ENCODE measurements at regions not wholly inside any gene's neighbourhood (a gene's known extent, or its start where the extent isn't known, plus 50 kb on each side); places are given as distances from the start of the nearest gene placed in this dataset.
"Not testable (repeated sequence)": the region's sequence is repeated elsewhere in the genome, so short reads cannot be mapped to it uniquely, and the experiment has no call there.

DNA sequence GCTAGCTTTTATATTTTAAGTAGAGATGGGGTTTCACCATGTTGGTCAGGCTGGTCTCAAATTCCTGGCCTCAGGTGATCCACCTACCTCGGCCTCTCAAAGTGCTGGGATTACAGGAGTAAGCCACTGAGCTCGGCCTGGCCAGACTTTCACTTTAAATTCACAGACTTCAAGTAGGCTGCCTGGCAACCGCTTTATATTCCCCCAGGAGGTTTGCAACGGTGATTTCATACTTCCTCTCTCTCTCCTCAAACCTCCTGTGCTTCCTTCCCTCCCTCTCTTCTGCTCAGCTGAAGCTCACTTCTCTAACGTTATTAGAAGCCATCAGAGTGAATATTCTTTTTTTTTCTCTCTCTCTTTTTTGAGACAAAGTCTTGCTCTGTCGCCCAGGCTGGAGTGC, 118.8 kb downstream of the SEPTIN7 start:
- CTCF ChIA-PET, result interaction anchor here (0.6 kb wide), 1 partner anchor 33 kb away, joined by 3 read pairs; no protein-coding TSS in a partner anchor
- H3K9me3 Mint-ChIP-seq, DNase-seq, H3K4me1 Mint-ChIP-seq, H3K4me3 Mint-ChIP-seq, H3K27me3 Mint-ChIP-seq, H3K27ac Mint-ChIP-seq, H3K36me3 Mint-ChIP-seq: not testable (repeated sequence)

GRCh38 chr7:35921338-35921737, 120.5 kb downstream of the SEPTIN7 start:
- not testable (repeated sequence) for DNase-seq, H3K27me3 Mint-ChIP-seq, H3K36me3 Mint-ChIP-seq, H3K4me1 Mint-ChIP-seq, H3K9me3 Mint-ChIP-seq, H3K27ac Mint-ChIP-seq, H3K4me3 Mint-ChIP-seq
- CTCF ChIA-PET, result interaction anchor here (0.9 to 1.2 kb wide), 2 partner anchors 55 to 369 kb away, joined by 3 to 4 read pairs; no protein-coding TSS in a partner anchor

GRCh38 chr7:35924668-35925067, 123.8 kb downstream of the SEPTIN7 start:
- H3K9me3 Mint-ChIP-seq, DNase-seq, H3K27ac Mint-ChIP-seq, H3K4me3 Mint-ChIP-seq, H3K36me3 Mint-ChIP-seq, CTCF ChIA-PET, H3K4me1 Mint-ChIP-seq, H3K27me3 Mint-ChIP-seq: not testable (repeated sequence)

GRCh38 chr7:35926966-35927365, 126.1 kb downstream of the SEPTIN7 start:
- H3K4me1 Mint-ChIP-seq, H3K9me3 Mint-ChIP-seq, H3K27ac Mint-ChIP-seq, H3K4me3 Mint-ChIP-seq, H3K27me3 Mint-ChIP-seq, CTCF ChIA-PET, H3K36me3 Mint-ChIP-seq, DNase-seq: not testable (repeated sequence)

DNA sequence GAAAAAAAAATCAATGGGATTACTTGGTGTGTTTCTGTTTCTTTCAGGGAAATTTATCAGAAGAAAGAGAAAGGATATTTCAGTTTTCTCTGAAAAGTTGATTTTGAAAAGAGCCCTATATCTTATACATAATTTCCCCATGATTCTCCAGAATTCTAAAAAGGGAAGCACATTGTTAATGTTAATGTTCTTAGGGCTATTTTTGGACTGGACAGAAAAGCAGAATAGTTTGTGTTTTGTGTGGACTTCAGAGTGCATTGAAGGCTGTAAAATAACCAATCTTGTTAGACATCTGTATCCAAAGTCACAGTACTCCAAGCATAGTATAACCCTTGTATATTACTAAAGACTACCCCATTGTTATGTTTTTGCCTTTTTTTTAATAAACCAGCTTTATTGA, 130.3 kb downstream of the SEPTIN7 start:
- DNase-seq, H3K9me3 Mint-ChIP-seq, H3K4me1 Mint-ChIP-seq, H3K4me3 Mint-ChIP-seq, CTCF ChIA-PET, H3K27ac Mint-ChIP-seq, H3K27me3 Mint-ChIP-seq, H3K36me3 Mint-ChIP-seq: not testable (repeated sequence)

GRCh38 chr7:35931551-35931950, 130.7 kb downstream of the SEPTIN7 start:
- not testable (repeated sequence) for H3K27ac Mint-ChIP-seq

GRCh38 chr7:35940695-35941094, 139.8 kb downstream of the SEPTIN7 start:
- DNase-seq, H3K36me3 Mint-ChIP-seq, H3K9me3 Mint-ChIP-seq, H3K27me3 Mint-ChIP-seq, CTCF ChIA-PET, H3K27ac Mint-ChIP-seq, H3K4me1 Mint-ChIP-seq, H3K4me3 Mint-ChIP-seq: not testable (repeated sequence)

More at GRCh38 chr7:35931551-35931950, 130.7 kb downstream of the SEPTIN7 start:
- CTCF ChIA-PET, H3K4me1 Mint-ChIP-seq, H3K36me3 Mint-ChIP-seq, H3K9me3 Mint-ChIP-seq, DNase-seq, H3K4me3 Mint-ChIP-seq, H3K27me3 Mint-ChIP-seq: not testable (repeated sequence)

DNA sequence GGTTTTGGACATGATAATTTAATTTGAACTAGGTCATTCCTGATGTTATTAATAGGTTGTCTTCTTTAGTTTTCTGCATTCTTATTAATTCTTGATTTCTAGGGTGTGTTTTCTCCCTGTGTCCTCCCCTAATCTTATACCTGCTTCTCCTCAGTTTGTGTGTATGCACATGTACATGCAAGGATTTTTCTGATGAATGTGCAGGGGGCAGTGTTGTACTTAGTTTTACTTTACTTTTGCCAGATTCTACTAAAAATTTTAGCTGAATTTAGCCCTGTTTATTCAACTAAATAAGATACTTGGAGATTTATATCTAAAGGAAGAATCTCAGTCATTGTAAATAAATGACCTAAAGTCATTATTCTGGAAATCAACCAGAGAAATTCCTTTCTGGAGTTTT, 144.8 kb downstream of the SEPTIN7 start:
- CTCF ChIA-PET, H3K27me3 Mint-ChIP-seq, H3K4me1 Mint-ChIP-seq, H3K4me3 Mint-ChIP-seq, H3K36me3 Mint-ChIP-seq, H3K27ac Mint-ChIP-seq, H3K9me3 Mint-ChIP-seq, DNase-seq: not testable (repeated sequence)

GRCh38 chr7:35955735-35956134, 154.9 kb downstream of the SEPTIN7 start:
- CTCF ChIA-PET, H3K4me3 Mint-ChIP-seq, H3K27me3 Mint-ChIP-seq, H3K9me3 Mint-ChIP-seq, H3K36me3 Mint-ChIP-seq, DNase-seq, H3K27ac Mint-ChIP-seq, H3K4me1 Mint-ChIP-seq: not testable (repeated sequence)

GRCh38 chr7:35956988-35957387, 156.1 kb downstream of the SEPTIN7 start:
- CTCF ChIA-PET, H3K36me3 Mint-ChIP-seq, H3K4me3 Mint-ChIP-seq, H3K9me3 Mint-ChIP-seq, H3K4me1 Mint-ChIP-seq, H3K27ac Mint-ChIP-seq, DNase-seq, H3K27me3 Mint-ChIP-seq: not testable (repeated sequence)

DNA sequence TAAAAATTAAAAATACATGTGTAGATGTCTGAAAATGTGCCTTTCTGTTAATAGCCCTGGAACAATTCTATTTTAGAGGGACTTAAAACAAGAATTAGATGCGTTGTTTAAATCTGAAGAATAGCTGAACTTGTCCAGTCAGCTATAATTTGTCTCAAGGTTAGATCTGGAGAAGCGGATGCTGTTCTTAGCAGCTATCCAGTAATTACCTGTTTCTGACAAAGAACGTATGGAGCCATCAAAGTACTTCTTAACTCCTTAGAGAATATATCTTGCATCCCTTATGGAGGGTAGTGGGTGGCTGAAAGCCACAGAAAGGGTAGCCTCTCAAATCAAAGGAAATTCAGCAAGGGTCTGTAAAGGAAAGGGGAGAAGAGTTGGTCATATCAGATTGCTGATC, 160.4 kb downstream of the SEPTIN7 start:
- H3K27ac Mint-ChIP-seq, DNase-seq, H3K4me1 Mint-ChIP-seq, H3K36me3 Mint-ChIP-seq, H3K27me3 Mint-ChIP-seq, H3K9me3 Mint-ChIP-seq, CTCF ChIA-PET, H3K4me3 Mint-ChIP-seq: not testable (repeated sequence)

DNA sequence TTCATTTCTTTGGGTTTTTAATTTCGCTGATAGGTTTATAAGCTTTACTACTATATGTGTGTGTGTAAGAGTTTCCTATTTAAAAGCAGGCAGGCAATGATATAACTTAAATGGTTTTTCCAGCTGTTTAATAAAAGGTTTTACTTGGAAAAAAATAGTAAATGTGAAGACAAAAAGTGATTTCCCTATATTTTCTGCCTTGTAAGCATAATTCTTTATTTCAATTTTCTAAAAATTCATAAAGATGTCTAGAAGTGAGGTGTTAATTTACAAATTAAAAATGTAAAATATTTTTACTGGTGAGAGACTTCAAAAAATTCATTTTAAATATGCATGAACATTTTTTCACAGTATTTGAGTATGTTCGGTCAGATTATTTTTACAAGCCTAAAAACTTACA, 161.8 kb downstream of the SEPTIN7 start:
- CTCF ChIA-PET, H3K4me3 Mint-ChIP-seq, H3K9me3 Mint-ChIP-seq, H3K27me3 Mint-ChIP-seq, H3K36me3 Mint-ChIP-seq, DNase-seq, H3K27ac Mint-ChIP-seq, H3K4me1 Mint-ChIP-seq: not testable (repeated sequence)

DNA sequence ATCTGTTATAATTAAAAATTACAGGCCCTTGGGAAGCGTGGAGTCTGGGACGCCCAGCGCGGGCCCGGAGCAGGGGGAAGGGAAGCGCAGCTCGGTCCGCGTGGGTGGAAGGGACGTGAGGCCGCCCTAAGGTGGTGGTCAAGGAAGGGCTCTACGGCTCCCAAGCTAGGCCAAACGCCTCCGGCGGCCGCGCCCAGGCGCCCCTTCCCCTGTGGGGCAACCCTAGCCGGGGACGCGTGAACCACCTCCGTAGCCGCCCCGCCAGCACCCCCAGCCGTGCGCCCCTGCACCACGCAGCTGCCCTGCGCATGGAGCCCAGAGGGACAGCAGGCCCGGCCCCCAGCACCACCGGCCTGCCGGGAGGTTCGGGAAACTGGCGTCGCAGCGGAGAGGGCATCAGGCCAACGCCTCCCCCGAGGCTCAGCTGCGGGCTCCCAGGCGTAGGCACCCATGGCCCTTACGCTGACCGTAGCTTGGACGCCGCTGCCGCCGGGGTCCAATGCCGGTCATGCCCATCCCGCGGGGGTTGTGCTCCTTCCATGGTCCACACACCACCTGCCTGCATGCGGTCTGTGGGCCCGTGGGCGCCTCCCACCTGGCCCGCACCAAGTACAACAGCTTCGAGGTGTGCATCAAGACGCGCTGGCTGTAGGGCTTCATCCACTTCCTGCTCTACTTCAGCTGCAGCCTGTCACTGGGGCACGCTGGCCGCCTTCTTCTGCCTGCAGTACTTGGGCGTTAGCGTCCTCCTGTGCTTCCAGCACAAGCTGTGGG, 166.7 kb downstream of the SEPTIN7 start:
- peaks cover 30% of the 10 kb centered on the region for H3K27me3 Mint-ChIP-seq
- no peak for DNase-seq
- H3K27ac Mint-ChIP-seq, result no peak overlapping the region
- CTCF ChIA-PET, result interaction anchor here (1.0 kb wide), 1 partner anchor 9 kb away, joined by 4 read pairs; no protein-coding TSS in a partner anchor
- H3K4me3 Mint-ChIP-seq, result no peak overlapping the region
- H3K36me3 Mint-ChIP-seq, result no peaks in the 10 kb centered on the region
- H3K9me3 Mint-ChIP-seq, result no peaks in the 10 kb centered on the region
- H3K4me1 Mint-ChIP-seq, result no peaks in the 10 kb centered on the region

GRCh38 chr7:35968140-35968940, 167.5 kb downstream of the SEPTIN7 start:
- Mint-ChIP-seq H3K36me3 (no peaks in the 10 kb centered on the region), H3K27me3 (peaks cover 30% of the 10 kb centered on the region), H3K4me3 (no peak overlapping the region), H3K27ac (no peak overlapping the region), H3K9me3 (no peaks in the 10 kb centered on the region), H3K4me1 (no peaks in the 10 kb centered on the region)
- DNase-seq, result no peak
- CTCF ChIA-PET, result interaction anchor here (1.0 kb wide), 1 partner anchor 8 kb away, joined by 4 read pairs; no protein-coding TSS in a partner anchor

DNA sequence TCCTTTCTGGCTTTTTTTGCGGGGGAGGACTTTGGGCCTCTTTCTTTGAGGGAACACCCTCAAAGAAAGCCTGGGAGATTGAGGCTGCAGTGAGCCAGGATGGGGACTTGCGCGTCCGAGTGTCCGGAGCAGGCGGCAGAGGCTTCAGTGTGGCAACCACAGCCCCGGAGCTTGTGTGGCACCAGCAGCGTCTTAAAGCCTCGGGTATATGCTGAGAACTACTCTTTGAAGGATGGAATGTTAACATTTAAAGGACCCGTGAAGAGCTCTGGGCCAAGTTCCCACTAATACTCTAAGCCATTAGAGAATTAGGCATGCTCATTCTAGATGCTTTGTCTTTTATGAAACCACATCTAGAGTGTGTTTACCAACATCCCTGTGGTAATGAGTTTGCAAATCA, 168.2 kb downstream of the SEPTIN7 start:
- H3K9me3 Mint-ChIP-seq, result no peaks in the 10 kb centered on the region
- DNase-seq, result no peak
- no peak overlapping the region for H3K27ac Mint-ChIP-seq
- no peak overlapping the region for H3K4me3 Mint-ChIP-seq
- CTCF ChIA-PET, result no interaction called here
- H3K36me3 Mint-ChIP-seq, result no peaks in the 10 kb centered on the region
- H3K4me1 Mint-ChIP-seq, result no peaks in the 10 kb centered on the region
- peaks cover 30% of the 10 kb centered on the region for H3K27me3 Mint-ChIP-seq

All from activated naive CD4-positive, alpha-beta T cell treated with anti-CD3 and anti-CD28 coated beads, Interleukin-2, amount 10 ng/mL, durations not matched to agents 7 days and 5 days (primary cell).